Parathyroid adenoma (tissue), 2 donors: ENCODE measurements at regions not wholly inside any gene's neighbourhood (a gene's known extent, or its start where the extent isn't known, plus 50 kb on each side); places are given as distances from the start of the nearest gene placed in this dataset.

ENCODE experiments used
- H2AFZ ChIP-seq: fragments of 300-600 bp; sonication (generic); one replicate; pipeline ENCODE4 v1.7.0; 2017; ENCODE audit warnings: antibody characterized with exemption, mild to moderate bottlenecking
- H3K27ac ChIP-seq: fragments of 300-600 bp; sonication (generic); one replicate; pipeline ENCODE4 v1.7.0; 2017
- H3K27me3 ChIP-seq: fragments of 300-600 bp; sonication (generic); one replicate; pipeline ENCODE4 v1.7.0; 2017; ENCODE audit warnings: low read length; ENCODE audit not compliant: control insufficient read depth, insufficient read depth
- H3K36me3 ChIP-seq: fragments of 300-600 bp; sonication (generic); one replicate; pipeline ENCODE4 v1.7.0; 2017; ENCODE audit warnings: low read length; ENCODE audit not compliant: control insufficient read depth, insufficient read depth
- H3K4me1 ChIP-seq: fragments of 300-600 bp; sonication (generic); one replicate; pipeline ENCODE4 v1.7.0; 2017; ENCODE audit warnings: control low read depth
- H3K4me2 ChIP-seq: fragments of 300-600 bp; sonication (generic); one replicate; pipeline ENCODE4 v1.7.0; 2017; ENCODE audit warnings: low read length
- H3K4me3 ChIP-seq: fragments of 300-600 bp; sonication (generic); one replicate; pipeline ENCODE4 v1.7.0; 2017; ENCODE audit warnings: low read depth, low read length
- H3K79me2 ChIP-seq: fragments of 300-600 bp; sonication (generic); one replicate; pipeline ENCODE4 v1.7.0; 2017; ENCODE audit warnings: control low read depth
- H3K9ac ChIP-seq: fragments of 300-600 bp; sonication (generic); one replicate; pipeline ENCODE4 v1.7.0; 2017; ENCODE audit warnings: mild to moderate bottlenecking
- H3K9me3 ChIP-seq: fragments of 300-600 bp; sonication (generic); one replicate; pipeline ENCODE4 v1.7.0; 2017; ENCODE audit warnings: low read length; ENCODE audit not compliant: control insufficient read depth
- TF ChIP-seq, protein P1 (sequence below): fragments of 300-600 bp; sonication (generic); IDR thresholded peaks from one replicate; pipeline ENCODE4 v1.7.0; 2017; ENCODE audit warnings: antibody characterized with exemption, mild to moderate bottlenecking
- donor health status: primary hyperparathyroidism.

DNA sequence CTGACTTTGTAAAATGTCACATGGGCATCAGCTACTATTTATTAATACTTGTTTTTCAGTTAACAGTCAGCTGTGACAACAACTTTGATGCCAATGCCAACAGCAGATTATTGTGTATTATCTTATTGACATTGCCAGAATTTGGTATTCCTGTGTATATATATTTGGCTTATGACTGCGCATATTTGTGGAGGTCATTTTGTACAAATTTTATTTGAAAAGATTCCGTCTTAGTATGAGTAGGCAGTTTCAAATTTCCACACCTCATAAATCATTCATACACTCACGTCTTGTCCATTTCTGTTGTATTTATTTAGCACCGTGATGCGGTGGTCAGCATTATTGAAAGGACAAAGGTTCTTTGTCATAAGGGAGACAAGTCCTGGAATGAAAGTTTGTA is 558.2 kb upstream of the NDST4 start:
- Histone ChIP-seq H3K9ac (no peak overlapping the region), H3K9me3 (no peaks in the 10 kb centered on the region), H3K27me3 (no peaks in the 10 kb centered on the region), H3K79me2 (no peaks in the 10 kb centered on the region), H3K36me3 (no peaks in the 10 kb centered on the region), H3K4me3 (no peak overlapping the region), H3K4me2 (no peak overlapping the region), H2AFZ (no peak overlapping the region), H3K4me1 (no peaks in the 10 kb centered on the region), H3K27ac (no peak overlapping the region)
- TF ChIP-seq, protein P1, sequence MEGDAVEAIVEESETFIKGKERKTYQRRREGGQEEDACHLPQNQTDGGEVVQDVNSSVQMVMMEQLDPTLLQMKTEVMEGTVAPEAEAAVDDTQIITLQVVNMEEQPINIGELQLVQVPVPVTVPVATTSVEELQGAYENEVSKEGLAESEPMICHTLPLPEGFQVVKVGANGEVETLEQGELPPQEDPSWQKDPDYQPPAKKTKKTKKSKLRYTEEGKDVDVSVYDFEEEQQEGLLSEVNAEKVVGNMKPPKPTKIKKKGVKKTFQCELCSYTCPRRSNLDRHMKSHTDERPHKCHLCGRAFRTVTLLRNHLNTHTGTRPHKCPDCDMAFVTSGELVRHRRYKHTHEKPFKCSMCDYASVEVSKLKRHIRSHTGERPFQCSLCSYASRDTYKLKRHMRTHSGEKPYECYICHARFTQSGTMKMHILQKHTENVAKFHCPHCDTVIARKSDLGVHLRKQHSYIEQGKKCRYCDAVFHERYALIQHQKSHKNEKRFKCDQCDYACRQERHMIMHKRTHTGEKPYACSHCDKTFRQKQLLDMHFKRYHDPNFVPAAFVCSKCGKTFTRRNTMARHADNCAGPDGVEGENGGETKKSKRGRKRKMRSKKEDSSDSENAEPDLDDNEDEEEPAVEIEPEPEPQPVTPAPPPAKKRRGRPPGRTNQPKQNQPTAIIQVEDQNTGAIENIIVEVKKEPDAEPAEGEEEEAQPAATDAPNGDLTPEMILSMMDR = no peak

DNA sequence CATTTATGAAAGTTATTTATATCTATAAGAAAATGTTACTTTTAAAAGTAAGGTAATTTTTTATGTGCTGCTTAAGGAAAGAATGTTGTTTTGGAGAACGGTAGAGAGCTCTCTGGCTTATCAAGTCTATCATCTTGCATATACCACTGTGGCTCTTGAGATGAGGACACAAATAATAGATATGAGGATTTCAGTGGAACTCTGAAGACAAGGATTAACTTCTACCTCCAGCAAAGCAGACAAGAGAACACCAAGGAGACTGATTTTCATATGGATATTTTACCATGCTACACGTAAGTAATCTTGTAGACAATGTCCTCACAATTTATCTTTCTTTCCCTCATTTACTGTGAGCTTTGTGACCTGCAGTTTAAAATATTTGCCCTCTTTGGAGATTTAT is 557.5 kb upstream of the NDST4 start:
- Histone ChIP-seq H3K4me3 (no peak overlapping the region), H3K27me3 (no peaks in the 10 kb centered on the region), H2AFZ (no peak overlapping the region), H3K79me2 (no peaks in the 10 kb centered on the region), H3K36me3 (no peaks in the 10 kb centered on the region), H3K27ac (no peak overlapping the region), H3K4me1 (no peaks in the 10 kb centered on the region), H3K4me2 (no peak overlapping the region), H3K9me3 (no peaks in the 10 kb centered on the region), H3K9ac (no peak overlapping the region)
- TF ChIP-seq, protein P1 = no peak

DNA sequence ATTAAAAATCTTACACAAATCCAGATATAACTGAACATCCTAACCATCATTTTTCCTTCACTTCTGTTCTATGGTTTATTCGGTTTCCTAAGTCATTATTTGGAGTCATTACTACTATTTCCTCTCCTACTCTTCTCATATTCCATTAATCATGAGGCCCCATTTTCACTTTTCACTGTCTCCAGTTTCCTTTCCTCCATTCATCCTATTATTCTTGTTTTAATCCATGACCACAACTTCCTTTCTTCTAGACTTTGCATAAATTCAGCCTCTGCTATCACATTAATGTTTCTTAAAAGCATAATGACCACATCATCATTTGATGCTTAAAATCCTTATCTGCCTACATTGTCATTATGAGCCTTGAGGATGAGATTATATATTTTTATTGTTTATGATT is 555.0 kb upstream of the NDST4 start:
- H3K36me3 ChIP-seq = no peaks in the 10 kb centered on the region
- H2AFZ ChIP-seq = no peak overlapping the region
- H3K4me3 ChIP-seq = no peak overlapping the region
- H3K27ac ChIP-seq = no peak overlapping the region
- H3K9me3 ChIP-seq = no peaks in the 10 kb centered on the region
- no peak overlapping the region for H3K9ac ChIP-seq
- peaks cover 2% of the 10 kb centered on the region for H3K4me1 ChIP-seq
- TF ChIP-seq, protein P1 = no peak
- H3K27me3 ChIP-seq = no peaks in the 10 kb centered on the region
- no peak overlapping the region for H3K4me2 ChIP-seq
- no peaks in the 10 kb centered on the region for H3K79me2 ChIP-seq

DNA sequence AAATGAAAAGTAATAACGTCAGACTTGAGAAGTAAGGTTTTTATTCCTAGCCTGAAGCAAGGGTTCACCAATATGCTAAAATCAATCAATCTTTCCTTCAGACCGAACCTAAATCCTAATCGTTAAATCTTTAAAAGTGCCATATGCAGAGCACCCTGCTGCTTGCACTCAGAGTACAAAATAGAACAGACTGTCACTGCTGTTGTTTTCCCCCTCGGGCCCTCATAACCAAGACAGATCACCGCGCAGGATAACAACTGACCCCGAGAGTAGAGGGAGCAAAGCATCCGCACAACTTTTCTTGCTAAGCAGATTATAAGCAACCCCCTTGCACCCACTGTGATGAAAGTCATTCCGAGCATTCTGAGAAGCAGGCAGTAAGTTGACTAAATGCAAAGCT is 550.9 kb upstream of the NDST4 start:
- H3K79me2 ChIP-seq = no peaks in the 10 kb centered on the region
- H3K4me3 ChIP-seq = no peak overlapping the region
- H2AFZ ChIP-seq = no peak overlapping the region
- H3K9me3 ChIP-seq = no peaks in the 10 kb centered on the region
- H3K27me3 ChIP-seq = no peaks in the 10 kb centered on the region
- no peak overlapping the region for H3K27ac ChIP-seq
- H3K4me1 ChIP-seq = peaks cover 2% of the 10 kb centered on the region
- TF ChIP-seq, protein P1 = no peak
- H3K9ac ChIP-seq = no peak overlapping the region
- H3K36me3 ChIP-seq = no peaks in the 10 kb centered on the region
- no peak overlapping the region for H3K4me2 ChIP-seq

DNA sequence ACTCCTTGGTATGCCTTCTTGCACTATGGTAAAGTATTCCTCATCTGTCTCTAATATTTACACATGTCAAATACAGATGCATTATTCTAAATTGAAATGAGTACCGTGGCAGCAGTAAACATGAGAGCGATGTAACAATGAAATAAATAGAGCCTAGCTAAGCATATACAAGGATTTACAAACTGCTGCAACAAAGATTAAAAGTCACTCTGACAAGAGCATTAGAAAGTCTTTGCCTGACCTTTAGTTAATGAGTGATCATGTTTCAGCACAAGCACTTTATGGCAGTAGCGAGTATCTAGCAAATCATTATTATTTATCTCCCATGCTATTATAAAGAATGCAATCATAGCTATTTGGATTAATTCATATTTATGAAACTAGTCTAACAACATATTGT is 547.0 kb upstream of the NDST4 start:
- H3K79me2 ChIP-seq = no peaks in the 10 kb centered on the region
- H3K4me1 ChIP-seq = peaks cover 2% of the 10 kb centered on the region
- H3K27ac ChIP-seq = no peak overlapping the region
- no peaks in the 10 kb centered on the region for H3K36me3 ChIP-seq
- no peak overlapping the region for H3K4me2 ChIP-seq
- H3K9ac ChIP-seq = no peak overlapping the region
- no peaks in the 10 kb centered on the region for H3K27me3 ChIP-seq
- no peak overlapping the region for H3K4me3 ChIP-seq
- no peaks in the 10 kb centered on the region for H3K9me3 ChIP-seq
- no peak overlapping the region for H2AFZ ChIP-seq
- TF ChIP-seq, protein P1 = no peak
